ENCODE measurements at regions not wholly inside any gene's neighbourhood (a gene's known extent, or its start where the extent isn't known, plus 50 kb on each side); places are given as distances from the start of the nearest gene placed in this dataset.

DNA sequence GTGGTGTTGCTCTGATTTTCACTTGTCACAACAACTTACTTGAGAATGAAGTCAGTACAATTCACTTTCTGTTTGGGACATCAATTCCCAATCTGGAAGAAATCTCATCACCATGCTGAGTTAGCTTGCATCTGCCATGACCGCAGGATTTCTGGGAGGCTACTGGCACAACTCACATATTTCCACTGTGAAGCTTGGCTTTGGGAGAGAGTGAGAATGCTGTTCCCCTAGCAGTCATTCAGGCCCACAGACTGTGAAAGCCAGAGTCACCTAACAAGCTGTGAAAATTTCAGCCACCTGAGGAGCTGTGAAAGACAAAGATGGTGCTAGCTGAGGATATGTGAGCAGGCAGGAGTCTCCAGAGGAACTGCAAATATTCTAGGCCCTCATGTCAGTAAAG, 365.2 kb upstream of the TUSC1 start:
- no peak overlapping the region for H2AFZ ChIP-seq (ENCODE audit: low read depth, low read length)
- FAIRE-seq (no peak), DNase-seq (ENCODE audit: low read depth) (no peak)
- no peaks in the 10 kb centered on the region for H3K9me3 Mint-ChIP-seq (ENCODE audit: unreplicated experiment)
- H3K27me3 ChIP-seq (ENCODE audit: insufficient read depth, low read length): no peaks in the 10 kb centered on the region
- H4K20me1 ChIP-seq (ENCODE audit: insufficient read depth, low read length): no peaks in the 10 kb centered on the region
- H3K9me3 ChIP-seq (ENCODE audit: insufficient read depth, low read depth, low read length): no peaks in the 10 kb centered on the region
- no peak overlapping the region for H3K4me3 Mint-ChIP-seq (ENCODE audit: unreplicated experiment)
- no peaks in the 10 kb centered on the region for H3K79me2 ChIP-seq (ENCODE audit: insufficient read depth, low read length)
- H3K9ac ChIP-seq (ENCODE audit: low read length): no peak overlapping the region
- no peaks in the 10 kb centered on the region for H3K4me1 ChIP-seq (ENCODE audit: insufficient read depth, low read length)
- no peaks in the 10 kb centered on the region for H3K4me1 Mint-ChIP-seq (ENCODE audit: low read depth, unreplicated experiment)
- no peak overlapping the region for H3K27ac Mint-ChIP-seq (ENCODE audit: unreplicated experiment)
- H3K36me3 Mint-ChIP-seq (ENCODE audit: low read depth, unreplicated experiment): no peaks in the 10 kb centered on the region
- H3K36me3 ChIP-seq (ENCODE audit: insufficient read depth, low read length): no peaks in the 10 kb centered on the region
- H3K27ac ChIP-seq (ENCODE audit: low read depth, low read length): no peak overlapping the region
- no peaks in the 10 kb centered on the region for H3K27me3 Mint-ChIP-seq (ENCODE audit: low read depth, unreplicated experiment)
- no peak for TF ChIP-seq EZH2 (IDR thresholded peaks at IDR 0.05; ENCODE audit: insufficient read depth, low read length)
- TF ChIP-seq, protein P1, sequence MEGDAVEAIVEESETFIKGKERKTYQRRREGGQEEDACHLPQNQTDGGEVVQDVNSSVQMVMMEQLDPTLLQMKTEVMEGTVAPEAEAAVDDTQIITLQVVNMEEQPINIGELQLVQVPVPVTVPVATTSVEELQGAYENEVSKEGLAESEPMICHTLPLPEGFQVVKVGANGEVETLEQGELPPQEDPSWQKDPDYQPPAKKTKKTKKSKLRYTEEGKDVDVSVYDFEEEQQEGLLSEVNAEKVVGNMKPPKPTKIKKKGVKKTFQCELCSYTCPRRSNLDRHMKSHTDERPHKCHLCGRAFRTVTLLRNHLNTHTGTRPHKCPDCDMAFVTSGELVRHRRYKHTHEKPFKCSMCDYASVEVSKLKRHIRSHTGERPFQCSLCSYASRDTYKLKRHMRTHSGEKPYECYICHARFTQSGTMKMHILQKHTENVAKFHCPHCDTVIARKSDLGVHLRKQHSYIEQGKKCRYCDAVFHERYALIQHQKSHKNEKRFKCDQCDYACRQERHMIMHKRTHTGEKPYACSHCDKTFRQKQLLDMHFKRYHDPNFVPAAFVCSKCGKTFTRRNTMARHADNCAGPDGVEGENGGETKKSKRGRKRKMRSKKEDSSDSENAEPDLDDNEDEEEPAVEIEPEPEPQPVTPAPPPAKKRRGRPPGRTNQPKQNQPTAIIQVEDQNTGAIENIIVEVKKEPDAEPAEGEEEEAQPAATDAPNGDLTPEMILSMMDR (IDR thresholded peaks at IDR 0.05; ENCODE audit: insufficient read depth, low read depth, low read length): no peak
- no peak overlapping the region for H3K4me2 ChIP-seq (ENCODE audit: low read length)
- H3K4me3 ChIP-seq (ENCODE audit: insufficient read depth, low read depth, low read length): no peak overlapping the region

DNA sequence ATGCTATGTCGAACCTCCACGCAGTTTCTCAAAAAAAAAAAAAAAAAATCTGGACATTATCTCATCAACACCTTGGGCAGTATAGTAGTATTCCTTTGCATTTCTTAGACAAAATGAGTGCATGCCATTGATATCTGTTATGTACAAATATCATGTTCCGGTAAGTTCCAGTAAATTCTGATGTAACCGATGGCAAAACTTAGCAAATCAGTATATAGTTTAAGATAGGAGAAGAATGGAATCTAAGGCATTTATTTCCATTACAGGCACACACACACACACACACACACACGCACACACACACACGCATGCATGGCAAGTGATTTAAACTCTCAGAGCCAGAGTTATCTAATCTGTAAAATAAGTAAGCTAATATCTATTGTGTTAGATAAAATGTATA, 356.5 kb upstream of the TUSC1 start:
- no peak overlapping the region for H3K27ac ChIP-seq (ENCODE audit: low read depth, low read length)
- no peak for TF ChIP-seq EZH2 (IDR thresholded peaks at IDR 0.05; ENCODE audit: insufficient read depth, low read length)
- TF ChIP-seq, protein P1 (IDR thresholded peaks at IDR 0.05; ENCODE audit: insufficient read depth, low read depth, low read length): no peak
- Mint-ChIP-seq H3K27me3 (ENCODE audit: low read depth, unreplicated experiment) (no peaks in the 10 kb centered on the region), H3K9me3 (ENCODE audit: unreplicated experiment) (no peaks in the 10 kb centered on the region), H3K4me1 (ENCODE audit: low read depth, unreplicated experiment) (peaks cover 8% of the 10 kb centered on the region), H3K27ac (ENCODE audit: unreplicated experiment) (no peak overlapping the region), H3K36me3 (ENCODE audit: low read depth, unreplicated experiment) (no peaks in the 10 kb centered on the region), H3K4me3 (ENCODE audit: unreplicated experiment) (no peak overlapping the region)
- H4K20me1 ChIP-seq (ENCODE audit: insufficient read depth, low read length): no peaks in the 10 kb centered on the region
- H3K4me3 ChIP-seq (ENCODE audit: insufficient read depth, low read depth, low read length): no peak overlapping the region
- H3K9me3 ChIP-seq (ENCODE audit: insufficient read depth, low read depth, low read length): no peaks in the 10 kb centered on the region
- no peaks in the 10 kb centered on the region for H3K79me2 ChIP-seq (ENCODE audit: insufficient read depth, low read length)
- H3K36me3 ChIP-seq (ENCODE audit: insufficient read depth, low read length): no peaks in the 10 kb centered on the region
- H3K4me2 ChIP-seq (ENCODE audit: low read length): no peak overlapping the region
- no peak overlapping the region for H2AFZ ChIP-seq (ENCODE audit: low read depth, low read length)
- H3K9ac ChIP-seq (ENCODE audit: low read length): no peak overlapping the region
- H3K4me1 ChIP-seq (ENCODE audit: insufficient read depth, low read length): no peaks in the 10 kb centered on the region
- H3K27me3 ChIP-seq (ENCODE audit: insufficient read depth, low read length): no peaks in the 10 kb centered on the region
- FAIRE-seq (no peak), DNase-seq (ENCODE audit: low read depth) (no peak)

GRCh38 chr9:26033336-26033735, 355.1 kb upstream of the TUSC1 start:
- Histone ChIP-seq H3K27me3 (ENCODE audit: insufficient read depth, low read length) (no peaks in the 10 kb centered on the region), H3K27ac (ENCODE audit: low read depth, low read length) (no peak overlapping the region), H3K4me2 (ENCODE audit: low read length) (no peak overlapping the region), H4K20me1 (ENCODE audit: insufficient read depth, low read length) (no peaks in the 10 kb centered on the region), H3K4me1 (ENCODE audit: insufficient read depth, low read length) (no peaks in the 10 kb centered on the region), H3K9ac (ENCODE audit: low read length) (no peak overlapping the region), H3K79me2 (ENCODE audit: insufficient read depth, low read length) (no peaks in the 10 kb centered on the region), H2AFZ (ENCODE audit: low read depth, low read length) (no peak overlapping the region), H3K36me3 (ENCODE audit: insufficient read depth, low read length) (no peaks in the 10 kb centered on the region), H3K9me3 (ENCODE audit: insufficient read depth, low read depth, low read length) (no peaks in the 10 kb centered on the region), H3K4me3 (ENCODE audit: insufficient read depth, low read depth, low read length) (no peak overlapping the region)
- no peak for TF ChIP-seq EZH2 (IDR thresholded peaks at IDR 0.05; ENCODE audit: insufficient read depth, low read length)
- TF ChIP-seq, protein P1 (IDR thresholded peaks at IDR 0.05; ENCODE audit: insufficient read depth, low read depth, low read length): no peak
- H3K4me1 Mint-ChIP-seq (ENCODE audit: low read depth, unreplicated experiment): peaks cover 8% of the 10 kb centered on the region
- DNase-seq (ENCODE audit: low read depth): peak; percentile 45
- no peaks in the 10 kb centered on the region for H3K27me3 Mint-ChIP-seq (ENCODE audit: low read depth, unreplicated experiment)
- peak; percentile 88 for FAIRE-seq
- H3K4me3 Mint-ChIP-seq (ENCODE audit: unreplicated experiment): no peak overlapping the region
- H3K36me3 Mint-ChIP-seq (ENCODE audit: low read depth, unreplicated experiment): no peaks in the 10 kb centered on the region
- H3K9me3 Mint-ChIP-seq (ENCODE audit: unreplicated experiment): no peaks in the 10 kb centered on the region
- H3K27ac Mint-ChIP-seq (ENCODE audit: unreplicated experiment): peak overlapping the region; percentile 4
